Spleen (tissue), 11 donors: ENCODE measurements at regions not wholly inside any gene's neighbourhood (a gene's known extent, or its start where the extent isn't known, plus 50 kb on each side); places are given as distances from the start of the nearest gene placed in this dataset.

Source experiments
- DNase-seq: peaks from one replicate; pipeline ENCODE4 v3.0.0-alpha.2; 2020
- H3K27ac ChIP-seq, 8 donors: fragments of 200-600 bp; sonication (generic) in 7 of 8; 1 replicate in 4 of 8; 2 replicates in 4 of 8; pipeline versions ENCODE4 v1.5.0 to v1.8.0; 2016 to 2021; ENCODE audit warnings: inconsistent platforms in 4 of 8, mild to moderate bottlenecking in 4 of 8, moderate library complexity in 1 of 8
- H3K27me3 ChIP-seq, 7 donors: fragments of 200-600 bp; sonication (generic) in 6 of 7; replicated peaks in 1 of 7; 1 replicate in 4 of 7; 2 replicates in 3 of 7; pipeline versions ENCODE4 v1.5.0 to v1.8.0; 2016 to 2021; ENCODE audit warnings: inconsistent platforms in 3 of 7, mild to moderate bottlenecking in 1 of 7
- H3K36me3 ChIP-seq, 6 donors: fragments of 200-600 bp; sonication (generic) in 5 of 6; 1 replicate in 4 of 6; 2 replicates in 2 of 6; pipeline versions ENCODE4 v1.5.0 to v1.8.0; 2016 to 2021; ENCODE audit warnings: inconsistent platforms in 2 of 6
- H3K4me1 ChIP-seq, 6 donors: fragments of 200-600 bp; sonication (generic) in 5 of 6; 1 replicate in 3 of 6; 2 replicates in 3 of 6; pipeline versions ENCODE4 v1.5.0 to v1.8.0; 2016 to 2021; ENCODE audit warnings: inconsistent platforms in 3 of 6
- H3K4me3 ChIP-seq, 8 donors: fragments of 200-600 bp; sonication (generic) in 7 of 8; 1 replicate in 4 of 8; 2 replicates in 4 of 8; pipeline versions ENCODE4 v1.5.0 to v1.8.0; 2016 to 2021; ENCODE audit warnings: inconsistent platforms in 4 of 8, mild to moderate bottlenecking in 4 of 8, moderate library complexity in 2 of 8
- H3K9me3 ChIP-seq, 8 donors: fragments of 200-600 bp; sonication (generic) in 7 of 8; 1 replicate in 4 of 8; 2 replicates in 4 of 8; pipeline versions ENCODE4 v1.5.0 to v1.8.0; 2016 to 2021; ENCODE audit warnings: inconsistent platforms in 4 of 8
- CTCF ChIP-seq, 11 experiments: fragments of 200-600 bp in 7 of 11; fragments of 450-650 bp in 4 of 11; sonication (generic) in 4 of 11; IDR thresholded peaks in 8 of 11; conservative IDR thresholded peaks in 3 of 11; 1 replicate in 7 of 11; 2 replicates in 4 of 11; pipeline versions ENCODE4 v1.4.0 to v1.8.0; 2016 to 2021; ENCODE audit warnings: antibody characterized with exemption in 11 of 11, inconsistent platforms in 4 of 11, mild to moderate bottlenecking in 1 of 11
- POLR2A ChIP-seq, 3 donors: fragments of 450-650 bp; IDR thresholded peaks; one replicate each; pipeline ENCODE4 v1.5.1; 2017; ENCODE audit warnings: antibody characterized with exemption in 3 of 3, mild to moderate bottlenecking in 1 of 3
- POLR2AphosphoS5 ChIP-seq, 3 donors: sonication (generic); formaldehyde crosslinking; IDR thresholded peaks; one replicate each; pipeline ENCODE4 v1.5.1; 2017; ENCODE audit warnings: antibody characterized with exemption in 3 of 3
- WGBS, 5 donors: extraction: QIAGEN DNeasy Blood & Tissue Kit in 3 of 5; methylation state at CpG; one replicate each; pipeline versions ENCODE4 v1.1.5 to v1.1.7; 2013 to 2018; 5-methylcytosine and 5-hydroxymethylcytosine counted together
- intact Hi-C: fragments of 100-400 bp; cut with DNase I; formaldehyde crosslinking; loops from one replicate; pipeline ENCODE4 v1.15.0; 2023; ENCODE audit warnings: low total_unique reads
- donor health status: healthy with polysubstance abuse.
- donor health status: DM: no; HTN: no; CAD: no; lungs with moderate emphysema.
- donor health status: DM: no; HTN: no; CAD: no.
- donor health status: Bipolar disorder and iron deficiency.
- donor health status: healthy.
- donor health status: DM: no; HTN: no; CAD: no.
- donor health status: DM: yes; HTN: yes; CAD: no.

GRCh38 chr5:30650311-30650710 lies 543.2 kb upstream of the CDH6 start:
- no peak for DNase-seq
- TF ChIP-seq POLR2AphosphoS5 (IDR thresholded peaks at IDR 0.05) (no peak), CTCF (IDR thresholded peaks at IDR 0.05 in 8 of 11, conservative IDR thresholded peaks at IDR 0.05 in 3 of 11) (no peak), POLR2A (IDR thresholded peaks at IDR 0.05) (no peak)
- Histone ChIP-seq H3K27ac (no peak overlapping the region), H3K9me3 (peaks cover 0 to 20% (median 0%) of the 10 kb centered on the region in 8 donors), H3K4me1 (no peaks in the 10 kb centered on the region), H3K36me3 (no peaks in the 10 kb centered on the region), H3K4me3 (no peak overlapping the region), H3K27me3 (no peaks in the 10 kb centered on the region)
- intact Hi-C loops = no loop called here

DNA sequence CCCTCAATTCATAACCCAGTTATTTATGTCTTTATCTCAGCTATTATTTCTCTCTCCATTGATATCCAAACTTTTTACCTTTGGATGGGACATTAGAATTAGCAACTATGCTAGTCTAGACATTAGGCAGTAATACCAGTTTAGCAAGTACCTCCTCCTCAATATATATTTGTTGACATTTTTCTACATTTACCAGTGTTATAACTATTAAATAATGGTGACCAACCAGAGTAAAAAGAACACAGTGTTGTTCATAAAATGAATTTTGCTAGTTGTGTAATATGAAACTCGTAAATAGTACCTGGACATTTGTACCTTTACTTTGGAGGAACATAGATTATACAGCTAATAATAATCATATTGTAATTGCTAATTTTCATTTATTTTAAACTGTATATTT lies 554.6 kb upstream of the CDH6 start:
- intact Hi-C loops = no loop called here
- no peaks in the 10 kb centered on the region for H3K27me3 ChIP-seq
- H3K27ac ChIP-seq = no peak overlapping the region
- no peak for DNase-seq
- no peaks in the 10 kb centered on the region for H3K36me3 ChIP-seq
- peaks cover 0 to 51% (median 23%) of the 10 kb centered on the region in 8 donors for H3K9me3 ChIP-seq
- WGBS, 5 donors = 51 to 78% (median 71%) methylated on average over 1 of the region's 1 CpG
- H3K4me1 ChIP-seq = no peaks in the 10 kb centered on the region
- TF ChIP-seq POLR2A (IDR thresholded peaks at IDR 0.05) (no peak), CTCF (IDR thresholded peaks at IDR 0.05 in 8 of 11, conservative IDR thresholded peaks at IDR 0.05 in 3 of 11) (no peak), POLR2AphosphoS5 (IDR thresholded peaks at IDR 0.05) (no peak)
- no peak overlapping the region for H3K4me3 ChIP-seq

- Histone ChIP-seq H3K4me1 (no peaks in the 10 kb centered on the region), H3K9me3 (peaks cover 0 to 33% (median 9%) of the 10 kb centered on the region in 8 donors), H3K4me3 (no peak overlapping the region), H3K27me3 (no peaks in the 10 kb centered on the region), H3K27ac (no peak overlapping the region), H3K36me3 (no peaks in the 10 kb centered on the region)
- DNase-seq = no peak
- intact Hi-C loops = no loop called here
- no peak for TF ChIP-seq CTCF (IDR thresholded peaks at IDR 0.05 in 8 of 11, conservative IDR thresholded peaks at IDR 0.05 in 3 of 11)
- no peak for TF ChIP-seq POLR2AphosphoS5 (IDR thresholded peaks at IDR 0.05)
- no peak for TF ChIP-seq POLR2A (IDR thresholded peaks at IDR 0.05)
Measured at GRCh38 chr5:30627945-30628344, 565.5 kb upstream of the CDH6 start.

- no peak for DNase-seq
- Histone ChIP-seq H3K4me3 (no peak overlapping the region), H3K27me3 (no peaks in the 10 kb centered on the region), H3K27ac (no peak overlapping the region), H3K4me1 (no peaks in the 10 kb centered on the region), H3K9me3 (peaks cover 0 to 35% (median 14%) of the 10 kb centered on the region in 8 donors), H3K36me3 (no peaks in the 10 kb centered on the region)
- TF ChIP-seq POLR2A (IDR thresholded peaks at IDR 0.05) = no peak
- TF ChIP-seq POLR2AphosphoS5 (IDR thresholded peaks at IDR 0.05) = no peak
- TF ChIP-seq CTCF (IDR thresholded peaks at IDR 0.05 in 8 of 11, conservative IDR thresholded peaks at IDR 0.05 in 3 of 11) = no peak
- 54 to 79% (median 73%) methylated on average over 2 of the region's 2 CpGs for WGBS, 5 donors
- intact Hi-C loops = no loop called here
Measured at GRCh38 chr5:30626557-30626956, 566.9 kb upstream of the CDH6 start.
